ENCODE measurements at regions not wholly inside any gene's neighbourhood (a gene's known extent, or its start where the extent isn't known, plus 50 kb on each side); places are given as distances from the start of the nearest gene placed in this dataset.

GRCh38 chr18:52228166-52228565 is 111.8 kb upstream of the DCC start:
- peak; percentile 16 for DNase-seq (ENCODE audit: low spot score)
- Histone ChIP-seq H4K20me1 (ENCODE audit: low read depth) (no peaks in the 10 kb centered on the region), H3K36me3 (no peaks in the 10 kb centered on the region), H3K27me3 (no peaks in the 10 kb centered on the region), H3K4me1 (peaks cover 14% of the 10 kb centered on the region), H3K4me2 (peak overlapping the region; percentile 46), H3K4me3 (no peak overlapping the region), H3F3A (ENCODE audit: low read depth) (no peaks in the 10 kb centered on the region), H3K9ac (no peak overlapping the region), H3K79me2 (ENCODE audit: low read depth) (no peaks in the 10 kb centered on the region), H3K9me3 (ENCODE audit: low read depth) (no peaks in the 10 kb centered on the region), H2AFZ (replicated peaks) (no peak overlapping the region), H3K27ac (no peak overlapping the region)
- Mint-ChIP-seq H3K4me1 (peaks cover 12% of the 10 kb centered on the region), H3K4me3 (no peak overlapping the region), H3K36me3 (no peaks in the 10 kb centered on the region), H3K27me3 (ENCODE audit: insufficient read depth, low read depth) (no peaks in the 10 kb centered on the region), H3K9me3 (peaks cover 6% of the 10 kb centered on the region), H3K27ac (no peak overlapping the region)
- TF ChIP-seq, protein P1, sequence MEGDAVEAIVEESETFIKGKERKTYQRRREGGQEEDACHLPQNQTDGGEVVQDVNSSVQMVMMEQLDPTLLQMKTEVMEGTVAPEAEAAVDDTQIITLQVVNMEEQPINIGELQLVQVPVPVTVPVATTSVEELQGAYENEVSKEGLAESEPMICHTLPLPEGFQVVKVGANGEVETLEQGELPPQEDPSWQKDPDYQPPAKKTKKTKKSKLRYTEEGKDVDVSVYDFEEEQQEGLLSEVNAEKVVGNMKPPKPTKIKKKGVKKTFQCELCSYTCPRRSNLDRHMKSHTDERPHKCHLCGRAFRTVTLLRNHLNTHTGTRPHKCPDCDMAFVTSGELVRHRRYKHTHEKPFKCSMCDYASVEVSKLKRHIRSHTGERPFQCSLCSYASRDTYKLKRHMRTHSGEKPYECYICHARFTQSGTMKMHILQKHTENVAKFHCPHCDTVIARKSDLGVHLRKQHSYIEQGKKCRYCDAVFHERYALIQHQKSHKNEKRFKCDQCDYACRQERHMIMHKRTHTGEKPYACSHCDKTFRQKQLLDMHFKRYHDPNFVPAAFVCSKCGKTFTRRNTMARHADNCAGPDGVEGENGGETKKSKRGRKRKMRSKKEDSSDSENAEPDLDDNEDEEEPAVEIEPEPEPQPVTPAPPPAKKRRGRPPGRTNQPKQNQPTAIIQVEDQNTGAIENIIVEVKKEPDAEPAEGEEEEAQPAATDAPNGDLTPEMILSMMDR (IDR thresholded peaks at IDR 0.05) = no peak
- TF ChIP-seq EZH2 (IDR thresholded peaks at IDR 0.05) = no peak
- no peak for TF ChIP-seq EZH2phosphoT487 (IDR thresholded peaks at IDR 0.05)

DNA sequence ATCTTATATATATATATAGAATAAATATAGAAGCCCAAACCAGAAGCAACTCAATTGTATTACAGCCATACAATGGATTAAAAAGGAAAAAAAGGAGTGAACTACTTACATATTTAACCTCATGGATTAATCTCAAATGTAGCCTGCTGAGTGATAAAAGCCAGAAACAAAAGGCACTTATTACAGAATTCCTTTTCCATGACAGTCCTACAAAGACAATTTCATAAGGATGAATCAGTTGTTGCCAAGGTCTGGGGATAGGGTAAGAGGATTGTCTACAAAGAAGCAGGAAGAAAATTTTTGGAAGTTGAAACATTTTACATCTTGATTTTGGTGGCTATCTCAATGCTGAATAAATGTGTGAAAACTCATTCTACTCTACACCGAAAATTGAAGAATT is 103.9 kb upstream of the DCC start:
- no peaks in the 10 kb centered on the region for H3K36me3 ChIP-seq
- DNase-seq (ENCODE audit: low spot score) = no peak
- no peak overlapping the region for H3K4me3 ChIP-seq
- H3K79me2 ChIP-seq (ENCODE audit: low read depth) = no peaks in the 10 kb centered on the region
- Mint-ChIP-seq H3K27me3 (ENCODE audit: insufficient read depth, low read depth) (no peaks in the 10 kb centered on the region), H3K27ac (no peak overlapping the region), H3K4me3 (no peak overlapping the region), H3K4me1 (no peaks in the 10 kb centered on the region), H3K36me3 (no peaks in the 10 kb centered on the region), H3K9me3 (peaks cover 9% of the 10 kb centered on the region)
- no peak overlapping the region for H3K27ac ChIP-seq
- H3K9ac ChIP-seq = no peak overlapping the region
- TF ChIP-seq EZH2 (IDR thresholded peaks at IDR 0.05) = no peak
- no peak for TF ChIP-seq EZH2phosphoT487 (IDR thresholded peaks at IDR 0.05)
- no peak overlapping the region for H3K4me2 ChIP-seq
- no peaks in the 10 kb centered on the region for H3K4me1 ChIP-seq
- no peak overlapping the region for H2AFZ ChIP-seq (replicated peaks)
- H3K27me3 ChIP-seq = no peaks in the 10 kb centered on the region
- H4K20me1 ChIP-seq (ENCODE audit: low read depth) = no peaks in the 10 kb centered on the region
- H3F3A ChIP-seq (ENCODE audit: low read depth) = no peaks in the 10 kb centered on the region
- H3K9me3 ChIP-seq (ENCODE audit: low read depth) = no peaks in the 10 kb centered on the region

DNA sequence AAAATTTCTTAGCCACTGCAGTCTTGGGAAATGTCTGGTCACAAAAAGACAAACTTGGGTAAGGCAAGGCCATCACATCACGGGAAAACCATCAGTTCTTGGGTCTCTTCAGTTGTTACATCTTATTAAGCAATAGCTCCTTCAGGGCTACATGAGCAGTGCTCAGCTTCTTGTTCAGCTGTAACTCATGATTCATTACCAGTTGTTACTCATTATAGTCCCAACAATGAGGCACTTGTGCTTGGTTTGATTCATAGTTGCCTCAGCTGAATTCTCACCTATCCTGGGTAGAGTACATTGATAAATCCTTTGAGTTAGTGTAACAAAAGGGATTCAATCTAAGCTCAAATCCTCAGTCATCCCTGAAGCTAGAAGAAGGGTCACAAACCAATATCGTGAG is 102.4 kb upstream of the DCC start:
- H3K79me2 ChIP-seq (ENCODE audit: low read depth) = no peaks in the 10 kb centered on the region
- no peaks in the 10 kb centered on the region for H3K4me1 Mint-ChIP-seq
- no peaks in the 10 kb centered on the region for H3K36me3 Mint-ChIP-seq

DNA sequence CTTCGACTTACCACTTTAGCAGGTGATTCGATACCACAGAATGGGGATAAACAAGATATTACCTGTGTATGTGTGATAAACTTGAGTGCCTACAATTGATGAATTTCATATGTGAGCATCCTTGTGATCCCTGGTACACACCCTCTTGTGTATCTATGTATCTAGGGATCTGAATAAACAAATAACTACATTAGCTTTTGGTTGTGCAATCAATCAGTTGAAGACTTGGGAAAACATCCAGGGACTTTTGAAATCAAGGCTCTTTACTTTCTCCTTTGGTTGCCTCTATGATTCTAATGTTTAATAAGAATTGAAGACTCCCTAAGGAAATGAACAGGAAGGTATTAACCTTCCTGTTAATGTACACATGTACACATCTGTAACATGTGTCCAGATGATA is 97.3 kb upstream of the DCC start:
- Histone ChIP-seq H2AFZ (replicated peaks) (no peak overlapping the region), H3K36me3 (no peaks in the 10 kb centered on the region), H3K4me3 (no peak overlapping the region), H3K9ac (no peak overlapping the region), H3K9me3 (ENCODE audit: low read depth) (no peaks in the 10 kb centered on the region), H3K4me1 (no peaks in the 10 kb centered on the region), H3F3A (ENCODE audit: low read depth) (no peaks in the 10 kb centered on the region), H3K4me2 (no peak overlapping the region), H3K79me2 (ENCODE audit: low read depth) (no peaks in the 10 kb centered on the region), H3K27ac (no peak overlapping the region), H4K20me1 (ENCODE audit: low read depth) (no peaks in the 10 kb centered on the region), H3K27me3 (no peaks in the 10 kb centered on the region)
- peaks cover 20% of the 10 kb centered on the region for H3K9me3 Mint-ChIP-seq
- H3K4me3 Mint-ChIP-seq = no peak overlapping the region
- H3K36me3 Mint-ChIP-seq = peaks cover under 1% of the 10 kb centered on the region
- H3K27me3 Mint-ChIP-seq (ENCODE audit: insufficient read depth, low read depth) = no peaks in the 10 kb centered on the region
- no peaks in the 10 kb centered on the region for H3K4me1 Mint-ChIP-seq
- no peak overlapping the region for H3K27ac Mint-ChIP-seq
- DNase-seq (ENCODE audit: low spot score) = no peak
- TF ChIP-seq EZH2 (IDR thresholded peaks at IDR 0.05) (no peak), EZH2phosphoT487 (IDR thresholded peaks at IDR 0.05) (no peak)
- TF ChIP-seq, protein P1 (IDR thresholded peaks at IDR 0.05) = no peak

More for the DNA sequence above, 102.4 kb upstream of the DCC start:
- H3K9me3 ChIP-seq (ENCODE audit: low read depth) = no peaks in the 10 kb centered on the region
- TF ChIP-seq, protein P1 (IDR thresholded peaks at IDR 0.05) = no peak
- TF ChIP-seq EZH2phosphoT487 (IDR thresholded peaks at IDR 0.05) (no peak), EZH2 (IDR thresholded peaks at IDR 0.05) (no peak)
- Mint-ChIP-seq H3K9me3 (peaks cover 5% of the 10 kb centered on the region), H3K27ac (no peak overlapping the region), H3K27me3 (ENCODE audit: insufficient read depth, low read depth) (no peaks in the 10 kb centered on the region), H3K4me3 (no peak overlapping the region)
- H3K27me3 ChIP-seq = no peaks in the 10 kb centered on the region
- no peaks in the 10 kb centered on the region for H3F3A ChIP-seq (ENCODE audit: low read depth)
- no peak overlapping the region for H2AFZ ChIP-seq (replicated peaks)
- H4K20me1 ChIP-seq (ENCODE audit: low read depth) = no peaks in the 10 kb centered on the region
- DNase-seq (ENCODE audit: low spot score) = no peak
- no peaks in the 10 kb centered on the region for H3K4me1 ChIP-seq
- no peak overlapping the region for H3K4me3 ChIP-seq
- no peak overlapping the region for H3K9ac ChIP-seq
- H3K4me2 ChIP-seq = no peak overlapping the region
- no peaks in the 10 kb centered on the region for H3K36me3 ChIP-seq
- no peak overlapping the region for H3K27ac ChIP-seq

Measured in neural progenitor cell (in vitro differentiated cells).